GM12873 (cell line): ENCODE measurements at regions not wholly inside any gene's neighbourhood (a gene's known extent, or its start where the extent isn't known, plus 50 kb on each side); places are given as distances from the start of the nearest gene placed in this dataset.

ENCODE experiments used
- CTCF ChIP-seq: IDR thresholded peaks from 2 replicates; pipeline ENCODE4 v1.5.1; 2012; ENCODE audit warnings: low read depth, mild to moderate bottlenecking, moderate library complexity, low read length, control low read depth; ENCODE audit not compliant: insufficient read depth; ENCODE audit errors: missing control alignments

GRCh38 chr18:29062921-29063320 is 886.0 kb upstream of the CDH2 start:
- TF ChIP-seq CTCF: no peak

GRCh38 chr18:29060349-29060748 is 883.4 kb upstream of the CDH2 start:
- TF ChIP-seq CTCF: no peak

- no peak for TF ChIP-seq CTCF
These were observed 880.8 kb upstream of the CDH2 start for GRCh38 chr18:29057703-29058102.

DNA sequence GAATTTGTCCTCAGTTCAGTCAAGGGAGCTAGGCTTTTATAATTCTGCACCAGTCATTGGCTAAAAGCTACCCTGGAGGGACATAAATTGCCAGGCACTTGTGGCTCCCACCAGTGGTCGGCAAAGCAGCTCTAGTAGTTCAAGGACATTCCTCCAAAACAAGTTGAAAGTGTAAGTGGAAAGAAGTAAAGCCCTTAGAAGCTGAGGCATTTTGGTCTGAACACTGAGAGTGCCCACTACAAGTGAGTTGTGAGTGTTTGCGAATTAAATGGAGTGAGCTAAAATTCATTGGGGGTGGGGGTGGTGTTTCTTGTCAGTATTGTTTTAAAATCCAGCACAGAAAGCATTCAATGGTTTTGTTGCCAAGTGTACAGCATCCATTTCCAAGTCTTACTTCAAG is 879.9 kb upstream of the CDH2 start:
- TF ChIP-seq CTCF: no peak

DNA sequence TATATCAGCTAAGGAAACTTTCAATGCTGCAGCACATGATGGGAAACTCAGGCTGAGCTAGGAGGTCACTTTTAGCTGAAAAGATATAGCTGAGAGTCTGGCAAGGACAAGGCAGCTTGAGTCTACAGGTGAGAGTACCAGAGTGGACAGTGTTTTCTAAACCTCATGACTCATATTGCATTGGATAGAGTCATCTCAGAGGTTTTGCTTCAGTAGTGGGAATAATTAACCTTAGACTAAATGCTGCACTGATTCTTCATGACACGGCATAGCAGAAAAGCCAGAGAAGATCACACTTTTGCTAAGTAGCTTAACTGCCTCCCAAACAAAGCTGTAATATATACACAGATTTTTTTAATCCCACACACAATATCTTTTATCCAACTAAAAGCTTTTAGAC is 865.0 kb upstream of the CDH2 start:
- TF ChIP-seq CTCF: no peak

GRCh38 chr18:29034113-29034856 is 857.4 kb upstream of the CDH2 start:
- TF ChIP-seq CTCF: no peak

DNA sequence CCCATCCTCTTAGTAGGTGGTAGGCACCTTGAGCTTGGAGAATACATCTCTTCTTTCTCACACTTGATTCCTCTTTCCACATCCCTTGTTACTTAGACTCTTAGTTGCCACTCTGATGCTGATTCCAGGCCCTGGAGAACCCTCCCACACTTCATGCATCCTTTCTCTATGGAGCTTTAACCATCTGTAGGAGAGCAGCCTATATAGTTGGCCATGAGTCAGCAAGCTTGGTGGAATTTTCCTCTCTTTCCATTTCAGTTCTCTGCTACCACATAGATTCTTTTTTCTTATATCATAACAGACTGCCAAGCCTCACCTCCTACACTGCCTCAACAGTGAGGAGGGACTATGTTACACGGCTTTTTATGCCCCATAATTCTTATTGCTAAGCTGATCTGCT is 851.6 kb upstream of the CDH2 start:
- TF ChIP-seq CTCF: no peak
